ENCODE measurements at regions not wholly inside any gene's neighbourhood (a gene's known extent, or its start where the extent isn't known, plus 50 kb on each side); places are given as distances from the start of the nearest gene placed in this dataset.

GRCh38 chr9:126114850-126115460 is 211.7 kb upstream of the MVB12B start:
- Histone ChIP-seq H3K4me3 (ENCODE audit: insufficient read depth in 1 of 2, low read depth in 1 of 2, low read length in 2 of 2) (no peak overlapping the region), H3K79me1 (replicated peaks; ENCODE audit: low read length, poor library complexity, severe bottlenecking) (no peaks in the 10 kb centered on the region), H3K23ac (ENCODE audit: low read length in 2 of 2) (no peak overlapping the region), H3K36me3 (ENCODE audit: control insufficient read depth in 1 of 2, insufficient read depth in 2 of 2, low read depth in 1 of 2, low read length in 2 of 2) (no peaks in the 10 kb centered on the region), H3K9me3 (ENCODE audit: control insufficient read depth, low read length) (no peaks in the 10 kb centered on the region), H3K4ac (ENCODE audit: low read depth in 1 of 2, low read length in 2 of 2) (no peak overlapping the region), H2BK5ac (ENCODE audit: low read depth, low read length, poor library complexity, severe bottlenecking) (no peak overlapping the region), H3K14ac (ENCODE audit: low read length in 2 of 2) (no peak overlapping the region), H3K27ac (ENCODE audit: low read length, poor library complexity, severe bottlenecking) (no peak overlapping the region), H3K4me1 (ENCODE audit: control insufficient read depth, insufficient read depth, low read depth, low read length) (no peaks in the 10 kb centered on the region), H2AK5ac (ENCODE audit: low read length, severe bottlenecking) (no peak overlapping the region), H3K27me3 (ENCODE audit: control insufficient read depth in 1 of 2, insufficient read depth in 1 of 2, low read length in 2 of 2) (peaks cover 9 to 42% of the 10 kb centered on the region in 2 experiments), H2AFZ (ENCODE audit: low read depth, low read length) (no peak overlapping the region), H2BK15ac (ENCODE audit: low read depth, poor library complexity, severe bottlenecking) (no peak overlapping the region), H4K91ac (ENCODE audit: low read length) (no peak overlapping the region), H3K9ac (ENCODE audit: low read length) (no peak overlapping the region), H2BK12ac (ENCODE audit: low read length in 2 of 2) (no peak overlapping the region), H3K4me2 (ENCODE audit: low read length, poor library complexity, severe bottlenecking) (no peak overlapping the region), H2BK120ac (ENCODE audit: low read depth, low read length) (no peak overlapping the region), H3K18ac (ENCODE audit: low read depth in 1 of 2, low read length in 2 of 2) (no peak overlapping the region), H4K8ac (ENCODE audit: low read length) (no peak overlapping the region)
- 95% methylated on average over 12 of the region's 12 CpGs for WGBS
- DNase-seq = no peak

GRCh38 chr9:126116351-126117157 is 210.1 kb upstream of the MVB12B start:
- Histone ChIP-seq H2AK5ac (ENCODE audit: low read length, severe bottlenecking) (no peak overlapping the region), H2AFZ (ENCODE audit: low read depth, low read length) (no peak overlapping the region), H2BK12ac (ENCODE audit: low read length in 2 of 2) (no peak overlapping the region), H3K4me1 (ENCODE audit: control insufficient read depth, insufficient read depth, low read depth, low read length) (no peaks in the 10 kb centered on the region), H3K14ac (ENCODE audit: low read length in 2 of 2) (no peak overlapping the region), H2BK120ac (ENCODE audit: low read depth, low read length) (no peak overlapping the region), H3K79me1 (replicated peaks; ENCODE audit: low read length, poor library complexity, severe bottlenecking) (no peaks in the 10 kb centered on the region), H3K4me3 (ENCODE audit: insufficient read depth in 1 of 2, low read depth in 1 of 2, low read length in 2 of 2) (no peak overlapping the region), H3K9ac (ENCODE audit: low read length) (no peak overlapping the region), H3K9me3 (ENCODE audit: control insufficient read depth, low read length) (no peaks in the 10 kb centered on the region), H3K36me3 (ENCODE audit: control insufficient read depth in 1 of 2, insufficient read depth in 2 of 2, low read depth in 1 of 2, low read length in 2 of 2) (no peaks in the 10 kb centered on the region), H3K4me2 (ENCODE audit: low read length, poor library complexity, severe bottlenecking) (no peak overlapping the region), H3K27me3 (ENCODE audit: control insufficient read depth in 1 of 2, insufficient read depth in 1 of 2, low read length in 2 of 2) (peaks cover 5 to 43% of the 10 kb centered on the region in 2 experiments), H3K4ac (ENCODE audit: low read depth in 1 of 2, low read length in 2 of 2) (no peak overlapping the region), H3K18ac (ENCODE audit: low read depth in 1 of 2, low read length in 2 of 2) (no peak overlapping the region), H2BK15ac (ENCODE audit: low read depth, poor library complexity, severe bottlenecking) (no peak overlapping the region), H3K23ac (ENCODE audit: low read length in 2 of 2) (no peak overlapping the region), H3K27ac (ENCODE audit: low read length, poor library complexity, severe bottlenecking) (no peak overlapping the region), H4K8ac (ENCODE audit: low read length) (no peak overlapping the region), H4K91ac (ENCODE audit: low read length) (no peak overlapping the region), H2BK5ac (ENCODE audit: low read depth, low read length, poor library complexity, severe bottlenecking) (no peak overlapping the region)
- DNase-seq = no peak
- 74% methylated on average over 16 of the region's 17 CpGs for WGBS

GRCh38 chr9:126117158-126117425 is 209.5 kb upstream of the MVB12B start:
- Histone ChIP-seq H4K8ac (ENCODE audit: low read length) (no peak overlapping the region), H2AFZ (ENCODE audit: low read depth, low read length) (no peak overlapping the region), H3K4ac (ENCODE audit: low read depth in 1 of 2, low read length in 2 of 2) (no peak overlapping the region), H3K14ac (ENCODE audit: low read length in 2 of 2) (no peak overlapping the region), H4K91ac (ENCODE audit: low read length) (no peak overlapping the region), H3K27ac (ENCODE audit: low read length, poor library complexity, severe bottlenecking) (no peak overlapping the region), H2BK12ac (ENCODE audit: low read length in 2 of 2) (no peak overlapping the region), H3K36me3 (ENCODE audit: control insufficient read depth in 1 of 2, insufficient read depth in 2 of 2, low read depth in 1 of 2, low read length in 2 of 2) (no peaks in the 10 kb centered on the region), H3K27me3 (ENCODE audit: control insufficient read depth in 1 of 2, insufficient read depth in 1 of 2, low read length in 2 of 2) (peaks cover 0 to 45% of the 10 kb centered on the region in 2 experiments), H3K4me3 (ENCODE audit: insufficient read depth in 1 of 2, low read depth in 1 of 2, low read length in 2 of 2) (no peak overlapping the region), H3K18ac (ENCODE audit: low read depth in 1 of 2, low read length in 2 of 2) (no peak overlapping the region), H3K4me2 (ENCODE audit: low read length, poor library complexity, severe bottlenecking) (no peak overlapping the region), H3K9me3 (ENCODE audit: control insufficient read depth, low read length) (peaks cover 2% of the 10 kb centered on the region), H3K23ac (ENCODE audit: low read length in 2 of 2) (no peak overlapping the region), H2AK5ac (ENCODE audit: low read length, severe bottlenecking) (no peak overlapping the region), H3K9ac (ENCODE audit: low read length) (no peak overlapping the region), H3K79me1 (replicated peaks; ENCODE audit: low read length, poor library complexity, severe bottlenecking) (no peaks in the 10 kb centered on the region), H2BK15ac (ENCODE audit: low read depth, poor library complexity, severe bottlenecking) (no peak overlapping the region), H2BK120ac (ENCODE audit: low read depth, low read length) (no peak overlapping the region), H2BK5ac (ENCODE audit: low read depth, low read length, poor library complexity, severe bottlenecking) (no peak overlapping the region), H3K4me1 (ENCODE audit: control insufficient read depth, insufficient read depth, low read depth, low read length) (no peaks in the 10 kb centered on the region)
- DNase-seq = no peak
- no CpG with 5 or more reads among the region's 4 CpGs for WGBS

GRCh38 chr9:126117631-126118030 is 209.0 kb upstream of the MVB12B start:
- no peaks in the 10 kb centered on the region for H3K79me1 ChIP-seq (replicated peaks; ENCODE audit: low read length, poor library complexity, severe bottlenecking)
- no peak for DNase-seq
- H2BK15ac ChIP-seq (ENCODE audit: low read depth, poor library complexity, severe bottlenecking) = no peak overlapping the region
- H2BK5ac ChIP-seq (ENCODE audit: low read depth, low read length, poor library complexity, severe bottlenecking) = no peak overlapping the region
- H3K18ac ChIP-seq (ENCODE audit: low read depth in 1 of 2, low read length in 2 of 2) = no peak overlapping the region
- H3K23ac ChIP-seq (ENCODE audit: low read length in 2 of 2) = no peak overlapping the region
- H3K9ac ChIP-seq (ENCODE audit: low read length) = no peak overlapping the region
- no peak overlapping the region for H3K4me3 ChIP-seq (ENCODE audit: insufficient read depth in 1 of 2, low read depth in 1 of 2, low read length in 2 of 2)
- no peak overlapping the region for H3K4me2 ChIP-seq (ENCODE audit: low read length, poor library complexity, severe bottlenecking)
- no peaks in the 10 kb centered on the region for H3K36me3 ChIP-seq (ENCODE audit: control insufficient read depth in 1 of 2, insufficient read depth in 2 of 2, low read depth in 1 of 2, low read length in 2 of 2)
- no peak overlapping the region for H3K27ac ChIP-seq (ENCODE audit: low read length, poor library complexity, severe bottlenecking)
- no peak overlapping the region for H2BK120ac ChIP-seq (ENCODE audit: low read depth, low read length)
- H2AK5ac ChIP-seq (ENCODE audit: low read length, severe bottlenecking) = no peak overlapping the region
- H2BK12ac ChIP-seq (ENCODE audit: low read length in 2 of 2) = no peak overlapping the region
- H4K8ac ChIP-seq (ENCODE audit: low read length) = no peak overlapping the region
- WGBS = 94% methylated on average over 9 of the region's 9 CpGs
- H3K4ac ChIP-seq (ENCODE audit: low read depth in 1 of 2, low read length in 2 of 2) = no peak overlapping the region
- no peaks in the 10 kb centered on the region for H3K4me1 ChIP-seq (ENCODE audit: control insufficient read depth, insufficient read depth, low read depth, low read length)
- no peak overlapping the region for H2AFZ ChIP-seq (ENCODE audit: low read depth, low read length)
- peaks cover 4 to 47% of the 10 kb centered on the region in 2 experiments for H3K27me3 ChIP-seq (ENCODE audit: control insufficient read depth in 1 of 2, insufficient read depth in 1 of 2, low read length in 2 of 2)
- H3K14ac ChIP-seq (ENCODE audit: low read length in 2 of 2) = no peak overlapping the region
- peaks cover 7% of the 10 kb centered on the region for H3K9me3 ChIP-seq (ENCODE audit: control insufficient read depth, low read length)
- H4K91ac ChIP-seq (ENCODE audit: low read length) = no peak overlapping the region

Measured in mesenchymal stem cell (in vitro differentiated cells and primary cell).